ENCODE measurements at regions not wholly inside any gene's neighbourhood (a gene's known extent, or its start where the extent isn't known, plus 50 kb on each side); places are given as distances from the start of the nearest gene placed in this dataset.

DNA sequence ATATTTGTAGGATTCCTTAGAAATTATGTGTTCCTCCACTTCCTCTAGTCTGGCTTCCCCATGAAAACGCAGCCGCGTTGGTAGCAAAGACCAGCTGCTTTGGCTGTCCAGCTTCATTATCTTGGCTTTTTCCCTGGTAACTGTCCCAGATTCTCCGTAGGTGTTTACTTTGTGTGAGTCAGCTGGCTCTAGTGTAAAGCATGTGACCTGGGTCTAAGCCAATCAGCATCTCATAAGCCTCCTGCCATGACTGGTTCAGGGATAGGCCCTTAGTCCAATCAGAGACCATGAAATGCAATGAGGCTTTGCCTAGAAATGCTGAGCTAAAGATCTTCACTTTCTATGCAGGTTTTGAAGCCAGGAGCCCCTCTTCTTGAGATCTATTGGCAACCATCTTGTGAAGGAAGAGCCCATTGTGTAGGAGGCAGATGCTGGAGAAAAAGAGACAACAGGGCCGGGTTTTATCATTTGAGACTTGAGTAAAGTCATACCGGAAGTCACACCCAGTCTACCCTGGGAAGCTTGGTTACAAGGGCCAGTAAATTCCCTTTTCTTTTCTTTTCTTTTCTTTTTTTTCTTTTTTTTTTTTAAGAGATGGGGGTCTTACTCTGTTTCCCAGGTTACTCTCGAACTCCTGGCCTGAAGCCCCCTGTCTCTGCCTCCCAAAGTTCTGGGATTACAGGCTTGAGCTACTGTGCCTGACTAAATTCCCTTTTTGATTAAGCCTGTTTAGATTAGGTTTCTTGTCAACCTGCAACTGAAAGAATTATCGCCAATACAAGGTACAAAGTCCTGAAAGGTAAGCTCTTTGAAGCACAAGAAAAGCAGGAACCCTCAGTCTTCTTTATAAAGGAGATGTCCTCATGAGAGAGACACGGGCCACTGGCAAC is 256.5 kb upstream of the RREB1 start (continued):
- TF ChIP-seq, protein P1, sequence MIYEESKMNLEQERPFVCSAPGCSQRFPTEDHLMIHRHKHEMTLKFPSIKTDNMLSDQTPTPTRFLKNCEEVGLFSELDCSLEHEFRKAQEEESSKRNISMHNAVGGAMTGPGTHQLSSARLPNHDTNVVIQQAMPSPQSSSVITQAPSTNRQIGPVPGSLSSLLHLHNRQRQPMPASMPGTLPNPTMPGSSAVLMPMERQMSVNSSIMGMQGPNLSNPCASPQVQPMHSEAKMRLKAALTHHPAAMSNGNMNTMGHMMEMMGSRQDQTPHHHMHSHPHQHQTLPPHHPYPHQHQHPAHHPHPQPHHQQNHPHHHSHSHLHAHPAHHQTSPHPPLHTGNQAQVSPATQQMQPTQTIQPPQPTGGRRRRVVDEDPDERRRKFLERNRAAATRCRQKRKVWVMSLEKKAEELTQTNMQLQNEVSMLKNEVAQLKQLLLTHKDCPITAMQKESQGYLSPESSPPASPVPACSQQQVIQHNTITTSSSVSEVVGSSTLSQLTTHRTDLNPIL (CRISPR knock-in tag; IDR thresholded peaks at IDR 0.05; ENCODE audit: low read depth): no peak
- TF ChIP-seq SNAI2 (CRISPR knock-in tag; IDR thresholded peaks at IDR 0.05): no peak

DNA sequence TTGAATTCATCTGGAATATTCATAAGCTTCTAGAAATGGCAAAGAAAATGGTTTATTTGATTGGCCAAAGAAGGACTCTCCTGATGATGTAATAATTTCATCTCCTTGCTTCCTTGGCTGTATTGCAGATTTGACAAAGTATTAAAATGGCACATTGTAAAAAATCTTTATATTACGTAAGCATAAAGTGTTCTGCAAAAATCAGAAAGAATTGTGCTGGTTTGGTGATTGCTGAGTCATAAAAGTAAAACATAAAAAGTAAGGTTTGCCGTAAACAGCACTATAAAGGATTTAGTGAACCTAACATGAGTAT is 255.9 kb upstream of the RREB1 start:
- TF ChIP-seq RARB (CRISPR knock-in tag; IDR thresholded peaks at IDR 0.05) (no peak), CSDC2 (CRISPR knock-in tag; IDR thresholded peaks at IDR 0.05) (no peak), ZC3H10 (CRISPR knock-in tag; IDR thresholded peaks at IDR 0.05) (no peak), GLIS3 (CRISPR knock-in tag; IDR thresholded peaks at IDR 0.05) (no peak), ZFP30 (CRISPR knock-in tag; IDR thresholded peaks at IDR 0.05) (no peak), TOX (CRISPR knock-in tag; IDR thresholded peaks at IDR 0.05; ENCODE audit: borderline replicate concordance) (no peak), OSR1 (CRISPR knock-in tag; IDR thresholded peaks at IDR 0.05) (no peak), PPARA (CRISPR knock-in tag; IDR thresholded peaks at IDR 0.05; ENCODE audit: borderline replicate concordance) (no peak), ESRRG (CRISPR knock-in tag; IDR thresholded peaks at IDR 0.05) (no peak), ZFP3 (CRISPR knock-in tag; IDR thresholded peaks at IDR 0.05) (no peak), SNAI2 (CRISPR knock-in tag; IDR thresholded peaks at IDR 0.05) (no peak), ISL1 (CRISPR knock-in tag; IDR thresholded peaks at IDR 0.05) (no peak)
- TF ChIP-seq, protein P2, sequence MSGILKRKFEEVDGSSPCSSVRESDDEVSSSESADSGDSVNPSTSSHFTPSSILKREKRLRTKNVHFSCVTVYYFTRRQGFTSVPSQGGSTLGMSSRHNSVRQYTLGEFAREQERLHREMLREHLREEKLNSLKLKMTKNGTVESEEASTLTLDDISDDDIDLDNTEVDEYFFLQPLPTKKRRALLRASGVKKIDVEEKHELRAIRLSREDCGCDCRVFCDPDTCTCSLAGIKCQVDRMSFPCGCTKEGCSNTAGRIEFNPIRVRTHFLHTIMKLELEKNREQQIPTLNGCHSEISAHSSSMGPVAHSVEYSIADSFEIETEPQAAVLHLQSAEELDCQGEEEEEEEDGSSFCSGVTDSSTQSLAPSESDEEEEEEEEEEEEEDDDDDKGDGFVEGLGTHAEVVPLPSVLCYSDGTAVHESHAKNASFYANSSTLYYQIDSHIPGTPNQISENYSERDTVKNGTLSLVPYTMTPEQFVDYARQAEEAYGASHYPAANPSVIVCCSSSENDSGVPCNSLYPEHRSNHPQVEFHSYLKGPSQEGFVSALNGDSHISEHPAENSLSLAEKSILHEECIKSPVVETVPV (CRISPR knock-in tag; IDR thresholded peaks at IDR 0.05): no peak
- TF ChIP-seq, protein P3, sequence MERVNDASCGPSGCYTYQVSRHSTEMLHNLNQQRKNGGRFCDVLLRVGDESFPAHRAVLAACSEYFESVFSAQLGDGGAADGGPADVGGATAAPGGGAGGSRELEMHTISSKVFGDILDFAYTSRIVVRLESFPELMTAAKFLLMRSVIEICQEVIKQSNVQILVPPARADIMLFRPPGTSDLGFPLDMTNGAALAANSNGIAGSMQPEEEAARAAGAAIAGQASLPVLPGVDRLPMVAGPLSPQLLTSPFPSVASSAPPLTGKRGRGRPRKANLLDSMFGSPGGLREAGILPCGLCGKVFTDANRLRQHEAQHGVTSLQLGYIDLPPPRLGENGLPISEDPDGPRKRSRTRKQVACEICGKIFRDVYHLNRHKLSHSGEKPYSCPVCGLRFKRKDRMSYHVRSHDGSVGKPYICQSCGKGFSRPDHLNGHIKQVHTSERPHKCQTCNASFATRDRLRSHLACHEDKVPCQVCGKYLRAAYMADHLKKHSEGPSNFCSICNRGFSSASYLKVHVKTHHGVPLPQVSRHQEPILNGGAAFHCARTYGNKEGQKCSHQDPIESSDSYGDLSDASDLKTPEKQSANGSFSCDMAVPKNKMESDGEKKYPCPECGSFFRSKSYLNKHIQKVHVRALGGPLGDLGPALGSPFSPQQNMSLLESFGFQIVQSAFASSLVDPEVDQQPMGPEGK (CRISPR knock-in tag; IDR thresholded peaks at IDR 0.05; ENCODE audit: borderline replicate concordance): no peak
- TF ChIP-seq, protein P4, sequence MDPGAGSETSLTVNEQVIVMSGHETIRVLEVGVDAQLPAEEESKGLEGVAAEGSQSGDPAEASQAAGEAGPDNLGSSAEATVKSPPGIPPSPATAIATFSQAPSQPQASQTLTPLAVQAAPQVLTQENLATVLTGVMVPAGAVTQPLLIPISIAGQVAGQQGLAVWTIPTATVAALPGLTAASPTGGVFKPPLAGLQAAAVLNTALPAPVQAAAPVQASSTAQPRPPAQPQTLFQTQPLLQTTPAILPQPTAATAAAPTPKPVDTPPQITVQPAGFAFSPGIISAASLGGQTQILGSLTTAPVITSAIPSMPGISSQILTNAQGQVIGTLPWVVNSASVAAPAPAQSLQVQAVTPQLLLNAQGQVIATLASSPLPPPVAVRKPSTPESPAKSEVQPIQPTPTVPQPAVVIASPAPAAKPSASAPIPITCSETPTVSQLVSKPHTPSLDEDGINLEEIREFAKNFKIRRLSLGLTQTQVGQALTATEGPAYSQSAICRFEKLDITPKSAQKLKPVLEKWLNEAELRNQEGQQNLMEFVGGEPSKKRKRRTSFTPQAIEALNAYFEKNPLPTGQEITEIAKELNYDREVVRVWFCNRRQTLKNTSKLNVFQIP (CRISPR knock-in tag; IDR thresholded peaks at IDR 0.05; ENCODE audit: borderline replicate concordance, low read depth): no peak
- ATAC-seq: no peak

DNA sequence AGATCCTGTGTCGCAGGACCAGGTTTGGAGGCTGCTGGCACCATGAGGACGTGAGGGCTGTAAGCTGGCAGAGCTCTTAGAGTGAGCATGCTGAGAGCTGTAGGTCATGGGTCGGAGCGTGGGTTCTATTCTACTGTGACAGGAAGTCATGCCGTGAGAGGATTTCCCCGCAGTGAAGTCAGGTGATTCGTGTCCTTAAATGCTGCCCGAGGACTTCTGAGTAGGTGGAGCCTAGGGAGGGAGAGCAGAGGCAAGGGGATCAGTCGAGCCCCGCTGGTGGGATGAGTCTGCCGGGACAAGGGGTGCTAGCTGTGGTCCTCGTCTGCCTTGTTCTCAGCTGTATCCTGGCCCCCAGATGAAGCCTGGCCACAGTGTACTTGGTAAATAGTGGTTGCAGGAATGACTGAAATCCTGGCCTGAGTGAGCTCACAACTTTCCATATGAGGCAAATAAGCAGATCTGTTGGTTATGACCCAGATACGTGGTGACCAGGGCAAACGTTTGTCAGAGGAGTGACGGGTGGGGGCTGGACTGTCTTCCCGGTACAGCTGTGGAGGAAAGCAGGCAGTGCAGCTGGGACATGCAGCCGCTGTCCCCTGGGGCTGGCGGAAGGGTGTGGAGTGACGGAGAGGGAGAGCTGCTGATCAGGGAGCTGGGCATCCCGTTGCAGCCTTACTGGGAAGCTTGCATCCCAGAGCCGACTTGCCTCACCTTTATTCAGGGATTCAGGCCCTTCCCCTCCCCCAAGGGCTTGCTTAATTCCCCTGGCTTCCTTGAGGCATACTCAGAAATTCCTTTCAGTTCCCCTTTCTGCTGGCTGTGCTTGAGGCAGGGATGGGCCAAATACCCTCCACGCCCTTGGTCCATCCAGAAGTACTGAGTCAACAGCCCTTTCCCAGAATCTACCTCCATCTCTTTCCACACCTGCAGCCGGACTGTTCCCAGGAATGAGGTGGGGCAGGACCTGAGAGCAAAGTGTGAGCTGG is 250.9 kb upstream of the RREB1 start:
- ATAC-seq: no peak; the same call in 2 of the 3 replicates
- TF ChIP-seq OSR1 (CRISPR knock-in tag; IDR thresholded peaks at IDR 0.05) (no peak), ZNF70 (CRISPR knock-in tag; IDR thresholded peaks at IDR 0.05) (no peak), ZFP30 (CRISPR knock-in tag; IDR thresholded peaks at IDR 0.05) (no peak), SNAI2 (CRISPR knock-in tag; IDR thresholded peaks at IDR 0.05) (no peak)

DNA sequence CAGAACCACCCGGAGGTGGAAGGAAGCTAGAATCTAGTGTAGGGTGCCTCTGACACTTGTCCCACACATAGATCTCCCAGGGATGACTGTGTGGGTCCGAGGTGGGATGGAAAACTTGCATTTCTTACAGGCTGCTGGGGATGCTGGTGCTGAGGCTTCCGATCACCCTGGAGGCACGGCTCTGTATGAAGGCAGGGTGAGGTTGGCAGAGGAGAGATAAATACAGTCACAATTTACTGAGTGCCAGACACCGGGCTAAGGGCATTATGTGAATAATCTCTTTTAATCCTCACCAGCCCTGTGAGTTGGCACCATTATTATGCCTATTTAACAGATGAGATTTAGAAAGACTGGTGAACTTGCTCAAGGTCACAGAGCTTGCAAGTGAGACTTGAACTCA is 250.2 kb upstream of the RREB1 start:
- TF ChIP-seq, protein P2 (CRISPR knock-in tag; IDR thresholded peaks at IDR 0.05): no peak
- TF ChIP-seq ZNF565 (CRISPR knock-in tag; conservative IDR thresholded peaks at IDR 0.05; ENCODE audit: low read depth) (no peak), ZFP30 (CRISPR knock-in tag; IDR thresholded peaks at IDR 0.05) (no peak), OSR1 (CRISPR knock-in tag; IDR thresholded peaks at IDR 0.05) (no peak), CSDC2 (CRISPR knock-in tag; IDR thresholded peaks at IDR 0.05) (no peak), ZNF70 (CRISPR knock-in tag; IDR thresholded peaks at IDR 0.05) (no peak), TOX (CRISPR knock-in tag; IDR thresholded peaks at IDR 0.05; ENCODE audit: borderline replicate concordance) (no peak)
- no peak for ATAC-seq

Data from SK-N-SH treated with all-trans-retinoic acid at 6 μM for 48 hours (cell line).